ENCODE measurements at regions not wholly inside any gene's neighbourhood (a gene's known extent, or its start where the extent isn't known, plus 50 kb on each side); places are given as distances from the start of the nearest gene placed in this dataset.

- TF ChIP-seq CTCF (conservative IDR thresholded peaks at IDR 0.05; ENCODE audit: low read depth, low read length) (no peak), EZH2 (IDR thresholded peaks at IDR 0.05; ENCODE audit: low read length, unreplicated experiment) (no peak), EZH2phosphoT487 (IDR thresholded peaks at IDR 0.05; ENCODE audit: borderline replicate concordance, low read length) (no peak)
Observed at GRCh38 chr2:111247491-111247890, 126.8 kb downstream of the BCL2L11 start.

Data from PC-3 (cell line).